ENCODE measurements at regions not wholly inside any gene's neighbourhood (a gene's known extent, or its start where the extent isn't known, plus 50 kb on each side); places are given as distances from the start of the nearest gene placed in this dataset.

DNA sequence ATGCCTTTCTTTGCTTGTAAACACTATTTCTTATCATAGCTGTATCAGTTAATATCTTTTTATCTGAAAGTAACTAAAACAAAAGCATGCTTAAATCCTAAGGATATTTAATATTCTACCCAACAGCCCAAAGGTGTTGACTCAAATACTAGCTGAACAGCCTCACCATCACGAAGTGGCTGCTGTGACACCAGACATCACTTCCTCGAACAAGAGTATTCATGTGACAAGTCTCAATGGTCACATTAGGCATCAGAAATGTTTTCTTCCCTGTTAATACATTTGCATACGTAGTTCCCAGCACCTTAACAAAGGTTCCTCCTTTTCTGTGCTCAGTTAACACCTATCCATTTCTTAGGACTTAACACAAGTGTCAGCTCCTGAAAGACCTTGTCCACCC, 193.8 kb upstream of the DYNLRB2 start:
- Histone ChIP-seq H3K9me2 (replicated peaks; ENCODE audit: control insufficient read depth, low read length) (no peaks in the 10 kb centered on the region), H4K20me1 (ENCODE audit: control insufficient read depth, insufficient read depth, low read depth, low read length) (no peaks in the 10 kb centered on the region), H3K9me3 (ENCODE audit: control insufficient read depth, insufficient read depth, low read length) (no peaks in the 10 kb centered on the region), H3F3A (ENCODE audit: control insufficient read depth, insufficient read depth) (no peaks in the 10 kb centered on the region), H3K79me2 (ENCODE audit: control insufficient read depth, low read length) (no peaks in the 10 kb centered on the region), H3K4me3 (ENCODE audit: low read length) (no peak overlapping the region), H3K4me1 (ENCODE audit: control insufficient read depth, low read length) (no peaks in the 10 kb centered on the region), H3K36me3 (ENCODE audit: control insufficient read depth, low read length) (no peaks in the 10 kb centered on the region), H3K4me2 (ENCODE audit: low read length) (no peak overlapping the region), H3K27me3 (ENCODE audit: control insufficient read depth, low read length) (no peaks in the 10 kb centered on the region), H3K27ac (ENCODE audit: low read depth, low read length) (no peak overlapping the region)
- no peak for TF ChIP-seq EZH2phosphoT487 (IDR thresholded peaks at IDR 0.05; ENCODE audit: borderline replicate concordance, low read length)
- TF ChIP-seq, protein P1, sequence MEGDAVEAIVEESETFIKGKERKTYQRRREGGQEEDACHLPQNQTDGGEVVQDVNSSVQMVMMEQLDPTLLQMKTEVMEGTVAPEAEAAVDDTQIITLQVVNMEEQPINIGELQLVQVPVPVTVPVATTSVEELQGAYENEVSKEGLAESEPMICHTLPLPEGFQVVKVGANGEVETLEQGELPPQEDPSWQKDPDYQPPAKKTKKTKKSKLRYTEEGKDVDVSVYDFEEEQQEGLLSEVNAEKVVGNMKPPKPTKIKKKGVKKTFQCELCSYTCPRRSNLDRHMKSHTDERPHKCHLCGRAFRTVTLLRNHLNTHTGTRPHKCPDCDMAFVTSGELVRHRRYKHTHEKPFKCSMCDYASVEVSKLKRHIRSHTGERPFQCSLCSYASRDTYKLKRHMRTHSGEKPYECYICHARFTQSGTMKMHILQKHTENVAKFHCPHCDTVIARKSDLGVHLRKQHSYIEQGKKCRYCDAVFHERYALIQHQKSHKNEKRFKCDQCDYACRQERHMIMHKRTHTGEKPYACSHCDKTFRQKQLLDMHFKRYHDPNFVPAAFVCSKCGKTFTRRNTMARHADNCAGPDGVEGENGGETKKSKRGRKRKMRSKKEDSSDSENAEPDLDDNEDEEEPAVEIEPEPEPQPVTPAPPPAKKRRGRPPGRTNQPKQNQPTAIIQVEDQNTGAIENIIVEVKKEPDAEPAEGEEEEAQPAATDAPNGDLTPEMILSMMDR (IDR thresholded peaks at IDR 0.05; ENCODE audit: low read depth, low read length, poor library complexity, severe bottlenecking), result no peak

DNA sequence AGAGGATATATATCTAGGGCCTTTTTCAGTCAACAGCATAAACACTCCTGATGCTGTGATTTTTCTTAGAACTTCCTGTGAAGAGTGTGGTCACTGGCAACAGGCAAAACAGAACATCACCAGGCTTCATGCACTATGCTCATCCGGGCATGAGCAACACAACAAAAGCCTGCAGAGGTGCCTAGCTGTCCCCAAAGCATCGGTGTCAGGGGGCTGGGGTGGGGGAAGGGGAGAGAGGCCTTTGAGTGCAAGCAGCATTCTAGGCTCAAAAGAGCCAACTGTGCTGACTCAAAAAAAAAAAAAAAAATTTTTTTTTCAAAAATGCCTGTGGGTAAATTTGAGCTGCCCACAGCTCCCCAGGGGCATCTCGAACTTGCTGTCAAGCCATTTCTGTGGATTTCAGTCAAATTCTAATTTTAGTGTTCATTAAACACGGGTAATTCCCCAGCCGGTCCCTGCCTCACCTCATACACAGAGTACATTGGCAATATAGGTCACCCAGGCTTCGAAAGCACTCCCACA, 194.6 kb upstream of the DYNLRB2 start:
- TF ChIP-seq, protein P1 (IDR thresholded peaks at IDR 0.05; ENCODE audit: low read depth, low read length, poor library complexity, severe bottlenecking), result no peak
- TF ChIP-seq EZH2phosphoT487 (IDR thresholded peaks at IDR 0.05; ENCODE audit: borderline replicate concordance, low read length), result no peak
- Histone ChIP-seq H3F3A (ENCODE audit: control insufficient read depth, insufficient read depth) (no peaks in the 10 kb centered on the region), H3K9me3 (ENCODE audit: control insufficient read depth, insufficient read depth, low read length) (no peaks in the 10 kb centered on the region), H3K27me3 (ENCODE audit: control insufficient read depth, low read length) (no peaks in the 10 kb centered on the region), H3K9me2 (replicated peaks; ENCODE audit: control insufficient read depth, low read length) (no peaks in the 10 kb centered on the region), H3K36me3 (ENCODE audit: control insufficient read depth, low read length) (no peaks in the 10 kb centered on the region), H4K20me1 (ENCODE audit: control insufficient read depth, insufficient read depth, low read depth, low read length) (no peaks in the 10 kb centered on the region), H3K27ac (ENCODE audit: low read depth, low read length) (no peak overlapping the region), H3K4me2 (ENCODE audit: low read length) (no peak overlapping the region), H3K79me2 (ENCODE audit: control insufficient read depth, low read length) (no peaks in the 10 kb centered on the region), H3K4me3 (ENCODE audit: low read length) (no peak overlapping the region), H3K4me1 (ENCODE audit: control insufficient read depth, low read length) (no peaks in the 10 kb centered on the region)

DNA sequence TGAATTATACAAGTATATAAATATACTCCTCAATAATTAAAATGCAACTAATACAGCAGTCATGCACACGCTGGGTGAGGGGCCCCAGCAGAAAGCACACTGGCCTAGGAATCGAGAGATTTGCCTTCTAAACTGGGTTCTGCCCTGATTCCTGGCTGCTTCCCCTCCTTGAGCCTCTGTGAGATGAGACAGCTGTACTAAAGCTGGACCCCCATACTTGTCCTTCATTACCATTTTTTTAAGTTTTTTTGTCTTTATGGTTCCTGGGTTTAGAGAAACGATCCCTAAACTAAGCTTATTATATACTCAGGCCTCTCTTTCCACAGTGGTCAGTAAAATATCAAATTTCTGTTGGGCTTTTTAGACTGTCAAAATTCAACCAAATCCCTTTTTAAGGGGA, 195.1 kb upstream of the DYNLRB2 start:
- Histone ChIP-seq H3K9me2 (replicated peaks; ENCODE audit: control insufficient read depth, low read length) (no peaks in the 10 kb centered on the region), H3K27ac (ENCODE audit: low read depth, low read length) (no peak overlapping the region)
- no peak for TF ChIP-seq EZH2phosphoT487 (IDR thresholded peaks at IDR 0.05; ENCODE audit: borderline replicate concordance, low read length)
- TF ChIP-seq, protein P1 (IDR thresholded peaks at IDR 0.05; ENCODE audit: low read depth, low read length, poor library complexity, severe bottlenecking), result no peak

More for the DNA sequence above, 195.1 kb upstream of the DYNLRB2 start:
- H4K20me1 ChIP-seq (ENCODE audit: control insufficient read depth, insufficient read depth, low read depth, low read length), result no peaks in the 10 kb centered on the region
- no peaks in the 10 kb centered on the region for H3F3A ChIP-seq (ENCODE audit: control insufficient read depth, insufficient read depth)
- H3K36me3 ChIP-seq (ENCODE audit: control insufficient read depth, low read length), result no peaks in the 10 kb centered on the region
- H3K27me3 ChIP-seq (ENCODE audit: control insufficient read depth, low read length), result no peaks in the 10 kb centered on the region
- no peak overlapping the region for H3K4me2 ChIP-seq (ENCODE audit: low read length)
- H3K4me1 ChIP-seq (ENCODE audit: control insufficient read depth, low read length), result no peaks in the 10 kb centered on the region
- no peaks in the 10 kb centered on the region for H3K79me2 ChIP-seq (ENCODE audit: control insufficient read depth, low read length)
- no peaks in the 10 kb centered on the region for H3K9me3 ChIP-seq (ENCODE audit: control insufficient read depth, insufficient read depth, low read length)
- no peak overlapping the region for H3K4me3 ChIP-seq (ENCODE audit: low read length)

All from DOHH2 (cell line).